Mucosa of descending colon (tissue), 3 donors: ENCODE measurements at regions not wholly inside any gene's neighbourhood (a gene's known extent, or its start where the extent isn't known, plus 50 kb on each side); places are given as distances from the start of the nearest gene placed in this dataset.
"Not testable (repeated sequence)": the region's sequence is repeated elsewhere in the genome, so short reads cannot be mapped to it uniquely, and the experiment has no call there.

Experiments used
- ATAC-seq: fragments of 200-7000 bp; cut with Tn5 transposase; one replicate; pipeline ENCODE4 v1.9.1; 2020; ENCODE audit warnings: mild to moderate bottlenecking, moderate library complexity
- DNase-seq, 3 donors: peaks; one replicate each; pipeline ENCODE4 v3.0.0-alpha.2; 2020
- H3K36me3 ChIP-seq: fragments of 200-600 bp; one replicate; pipeline ENCODE4 v1.8.0; 2021; ENCODE audit warnings: low read depth, mild to moderate bottlenecking
- H3K4me1 ChIP-seq: fragments of 200-600 bp; one replicate; pipeline ENCODE4 v1.8.0; 2021; ENCODE audit warnings: low read depth, mild to moderate bottlenecking
- H3K4me3 ChIP-seq: fragments of 200-600 bp; one replicate; pipeline ENCODE4 v1.8.0; 2021; ENCODE audit warnings: mild to moderate bottlenecking
- H3K9me3 ChIP-seq: fragments of 200-600 bp; one replicate; pipeline ENCODE4 v1.8.0; 2021; ENCODE audit warnings: mild to moderate bottlenecking
- CTCF ChIP-seq: fragments of 200-600 bp; IDR thresholded peaks from one replicate; pipeline ENCODE4 v1.8.0; 2022; ENCODE audit warnings: antibody characterized with exemption, mild to moderate bottlenecking
- intact Hi-C, 2 donors: fragments of 100-400 bp; cut with DNase I in 1 of 2; cut with micrococcal nuclease in 1 of 2; formaldehyde crosslinking; loops; one replicate each; pipeline versions ENCODE4 v1.11.0 to v1.11.1; 2022; cut with DNase I, micrococcal nuclease
- donor health status: DM: no; HTN: no; CAD: no; lungs with moderate emphysema.
- donor health status: DM: no; HTN: no; CAD: no.
- donor health status: DM: no; HTN: yes; CAD: no.

GRCh38 chr5:10110228-10110627, 139.5 kb downstream of the ATPSCKMT start:
- intact Hi-C loops = no loop called here
- no peaks in the 10 kb centered on the region for H3K36me3 ChIP-seq
- H3K9me3 ChIP-seq = no peaks in the 10 kb centered on the region
- no peak for TF ChIP-seq CTCF
- H3K4me3 ChIP-seq = no peak overlapping the region
- no peaks in the 10 kb centered on the region for H3K4me1 ChIP-seq
- no peak for ATAC-seq
- DNase-seq = no peak

DNA sequence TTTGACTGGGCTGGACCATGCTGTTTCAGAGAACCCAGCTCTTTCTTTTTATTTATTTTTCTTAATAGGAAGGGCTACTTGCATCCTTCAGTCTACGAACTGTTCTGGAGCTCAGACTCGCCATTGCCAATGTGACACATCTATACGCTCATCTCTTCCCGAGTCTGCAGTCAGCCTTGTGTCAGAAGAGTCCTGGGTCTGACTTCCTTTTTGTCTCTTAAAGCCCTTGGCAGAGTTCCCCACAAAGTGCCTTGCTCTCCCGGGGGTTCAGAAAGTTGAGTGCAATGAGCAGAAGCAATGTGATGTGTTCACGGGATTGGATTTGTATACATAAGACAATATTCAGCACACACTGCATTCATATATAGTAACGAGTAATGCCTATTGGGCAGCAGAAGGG, 140.4 kb downstream of the ATPSCKMT start:
- H3K9me3 ChIP-seq = no peaks in the 10 kb centered on the region
- ATAC-seq = no peak
- H3K36me3 ChIP-seq = no peaks in the 10 kb centered on the region
- intact Hi-C loops = no loop called here
- H3K4me3 ChIP-seq = no peak overlapping the region
- DNase-seq = no peak
- no peak for TF ChIP-seq CTCF
- no peaks in the 10 kb centered on the region for H3K4me1 ChIP-seq

GRCh38 chr5:10106806-10107205, 142.9 kb downstream of the ATPSCKMT start:
- ATAC-seq (no peak), DNase-seq (no peak)
- Histone ChIP-seq H3K4me3 (no peak overlapping the region), H3K9me3 (no peaks in the 10 kb centered on the region), H3K36me3 (no peaks in the 10 kb centered on the region), H3K4me1 (no peaks in the 10 kb centered on the region)
- intact Hi-C loops = no loop called here
- no peak for TF ChIP-seq CTCF

DNA sequence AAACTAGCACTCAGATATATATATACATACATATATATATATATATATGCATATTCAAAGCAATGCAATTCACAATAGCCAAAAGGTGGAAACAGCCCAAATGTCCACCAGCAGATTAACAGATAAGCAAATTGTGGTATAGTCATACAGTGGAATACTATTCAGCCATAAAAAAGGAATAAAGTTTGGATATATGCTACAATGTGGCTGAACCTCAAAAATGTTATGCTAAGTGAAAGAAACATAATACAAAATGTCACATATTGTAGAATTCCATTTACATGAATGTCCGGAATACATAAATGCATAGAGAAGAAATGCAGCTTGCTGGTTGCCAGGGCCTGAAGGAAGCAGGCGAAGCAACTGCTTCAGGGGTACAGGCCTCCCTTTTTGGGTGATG, 143.4 kb downstream of the ATPSCKMT start:
- no peak for DNase-seq
- H3K4me1 ChIP-seq = no peaks in the 10 kb centered on the region
- TF ChIP-seq CTCF = no peak
- no peaks in the 10 kb centered on the region for H3K36me3 ChIP-seq
- intact Hi-C loops = no loop called here
- no peak overlapping the region for H3K4me3 ChIP-seq
- no peaks in the 10 kb centered on the region for H3K9me3 ChIP-seq
- ATAC-seq = no peak

DNA sequence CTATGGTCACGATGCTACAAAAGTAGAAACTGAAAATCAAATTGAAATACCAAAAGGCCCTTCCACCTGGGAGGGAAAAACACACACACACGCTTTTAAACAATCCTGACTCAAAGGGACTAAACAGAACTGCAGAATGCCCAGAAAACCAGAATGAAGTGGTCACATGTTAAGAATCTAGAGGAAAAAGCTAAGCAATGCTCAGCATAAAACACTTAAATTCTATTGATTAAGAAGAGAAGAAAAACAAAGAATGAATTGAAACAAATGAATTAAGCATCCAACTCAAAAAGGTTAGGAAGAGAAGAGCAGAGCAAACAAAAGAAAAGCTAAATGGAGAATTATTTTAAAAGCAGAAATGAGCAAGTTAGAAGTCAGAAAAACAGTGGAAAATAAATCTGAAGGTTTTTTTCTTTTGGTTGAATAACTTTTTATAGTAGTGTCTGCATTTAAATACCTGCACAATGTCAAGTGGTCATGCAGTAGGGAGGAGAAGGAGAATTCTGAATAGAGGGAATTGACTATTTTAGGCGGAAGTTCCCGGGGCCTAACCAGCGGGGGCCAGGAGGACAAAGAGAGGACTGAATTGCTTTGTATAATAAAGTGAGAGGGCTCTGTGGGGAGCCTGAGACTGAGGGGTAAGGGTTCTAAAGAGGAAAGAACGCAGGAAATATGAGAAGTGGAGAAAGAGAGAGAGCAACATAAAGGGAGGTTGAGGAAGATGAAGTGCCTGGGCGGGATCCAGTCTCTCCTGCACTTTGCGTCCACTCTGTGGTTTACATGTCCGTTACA, 146.8 kb downstream of the ATPSCKMT start:
- no peak for TF ChIP-seq CTCF
- intact Hi-C loops = no loop called here
- Histone ChIP-seq H3K4me1 (no peaks in the 10 kb centered on the region), H3K36me3 (no peaks in the 10 kb centered on the region), H3K4me3 (no peak overlapping the region), H3K9me3 (peaks cover 2% of the 10 kb centered on the region)
- ATAC-seq (no peak), DNase-seq (no peak)

- H3K36me3 ChIP-seq, H3K9me3 ChIP-seq, ATAC-seq, H3K4me1 ChIP-seq, DNase-seq, intact Hi-C loops, H3K4me3 ChIP-seq: not testable (repeated sequence)
Measured at GRCh38 chr5:10102235-10102634, 147.5 kb downstream of the ATPSCKMT start.
